PC-3 (cell line): ENCODE measurements at regions not wholly inside any gene's neighbourhood (a gene's known extent, or its start where the extent isn't known, plus 50 kb on each side); places are given as distances from the start of the nearest gene placed in this dataset.

Source experiments
- CTCF ChIP-seq: fragments of 300-600 bp; sonication (generic); conservative IDR thresholded peaks from 2 replicates; pipeline ENCODE4 v1.5.1; 2017; ENCODE audit warnings: antibody characterized with exemption, low read depth, mild to moderate bottlenecking, low read length
- EZH2 ChIP-seq: fragments of 300-600 bp; sonication (generic); IDR thresholded peaks from one replicate; pipeline ENCODE4 v1.6.1; 2017; ENCODE audit warnings: antibody characterized with exemption, mild to moderate bottlenecking, low read length; ENCODE audit not compliant: unreplicated experiment
- EZH2phosphoT487 ChIP-seq: fragments of 300-600 bp; sonication (generic); IDR thresholded peaks from 2 replicates; pipeline ENCODE4 v1.6.1; 2018; ENCODE audit warnings: mild to moderate bottlenecking, antibody characterized with exemption, low read length, borderline replicate concordance

GRCh38 chr13:102536695-102537485 is 59.9 kb upstream of the TPP2 start:
- TF ChIP-seq CTCF (no peak), EZH2phosphoT487 (no peak), EZH2 (no peak)
